GM19035 (cell line): ENCODE measurements at regions not wholly inside any gene's neighbourhood (a gene's known extent, or its start where the extent isn't known, plus 50 kb on each side); places are given as distances from the start of the nearest gene placed in this dataset.

Source experiments
- ATAC-seq: cut with Tn5 transposase; IDR thresholded peaks from one replicate; pipeline ENCODE4 v1.9.1; 2021; ENCODE audit not compliant: unreplicated experiment

DNA sequence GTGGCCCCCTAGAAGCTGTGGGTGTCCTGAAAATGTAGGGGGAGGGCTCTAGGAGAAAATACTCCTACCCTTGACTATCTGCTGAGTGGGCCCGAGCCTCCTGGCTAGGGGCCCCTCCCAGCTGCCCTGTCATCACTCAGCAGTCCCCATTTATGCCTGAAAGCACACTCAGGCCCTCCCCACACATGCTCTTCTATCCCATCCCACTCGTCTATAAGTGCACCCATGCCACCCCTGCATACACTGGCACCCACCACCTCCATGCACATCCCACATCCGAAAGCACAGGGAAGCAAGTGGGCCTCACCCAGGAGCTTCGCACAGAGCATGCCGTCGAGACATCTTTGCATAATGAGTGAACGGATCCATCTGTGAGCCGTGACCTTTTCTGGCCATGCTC is 80.4 kb upstream of the POU3F1 start:
- no peak for ATAC-seq

- ATAC-seq, result no peak
Observed at GRCh38 chr1:38125837-38126520, 79.4 kb upstream of the POU3F1 start.

- no peak for ATAC-seq
Observed at GRCh38 chr1:38125016-38125415, 78.4 kb upstream of the POU3F1 start.

GRCh38 chr1:38123356-38124135 is 77.0 kb upstream of the POU3F1 start:
- no peak for ATAC-seq

- ATAC-seq, result no peak
Observed at GRCh38 chr1:38121231-38121680, 74.7 kb upstream of the POU3F1 start.

- no peak for ATAC-seq
Observed at GRCh38 chr1:38120552-38121230, 74.1 kb upstream of the POU3F1 start.

DNA sequence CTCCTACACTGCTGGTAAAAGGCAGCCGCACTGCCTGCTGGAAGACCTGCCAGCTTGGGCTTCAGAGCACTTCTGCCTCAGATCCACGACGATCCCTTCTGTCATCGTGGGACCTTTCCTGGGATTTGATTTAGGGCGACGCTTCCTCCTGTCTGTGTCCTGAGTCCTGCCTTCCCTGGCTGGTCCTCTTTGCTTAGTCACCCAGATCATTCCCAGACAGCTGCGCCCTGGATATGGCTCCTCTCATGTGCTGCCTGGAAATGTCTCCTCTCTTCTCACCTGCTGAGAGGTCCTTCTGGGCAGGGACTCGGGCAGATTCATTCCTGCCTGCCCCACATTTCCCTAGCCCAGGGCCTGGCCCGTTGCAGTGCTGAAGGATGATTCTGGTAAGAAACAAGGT is 72.4 kb upstream of the POU3F1 start:
- ATAC-seq, result no peak

DNA sequence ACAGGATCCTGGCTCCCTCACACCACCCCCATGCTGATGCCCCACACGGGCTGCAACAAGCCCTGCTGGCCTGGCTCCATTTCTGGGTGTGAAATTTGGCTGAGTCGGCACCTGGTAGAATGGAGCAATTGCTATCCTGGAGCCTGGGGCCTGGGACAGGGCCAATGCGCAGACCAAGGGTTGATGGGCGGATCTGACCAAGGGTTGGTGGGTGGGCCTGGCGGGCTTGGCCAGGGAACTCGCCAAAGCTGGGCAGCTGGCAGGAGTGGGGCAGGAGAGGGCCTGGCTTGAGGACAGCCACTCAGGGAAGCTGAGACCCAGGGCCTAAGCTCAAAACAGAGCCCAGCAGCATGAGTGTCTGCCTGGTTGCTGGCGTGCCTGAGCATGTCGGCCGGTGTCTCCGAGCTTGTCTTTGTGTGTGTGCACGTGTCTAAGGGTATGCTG is 70.9 kb upstream of the POU3F1 start:
- no peak for ATAC-seq

DNA sequence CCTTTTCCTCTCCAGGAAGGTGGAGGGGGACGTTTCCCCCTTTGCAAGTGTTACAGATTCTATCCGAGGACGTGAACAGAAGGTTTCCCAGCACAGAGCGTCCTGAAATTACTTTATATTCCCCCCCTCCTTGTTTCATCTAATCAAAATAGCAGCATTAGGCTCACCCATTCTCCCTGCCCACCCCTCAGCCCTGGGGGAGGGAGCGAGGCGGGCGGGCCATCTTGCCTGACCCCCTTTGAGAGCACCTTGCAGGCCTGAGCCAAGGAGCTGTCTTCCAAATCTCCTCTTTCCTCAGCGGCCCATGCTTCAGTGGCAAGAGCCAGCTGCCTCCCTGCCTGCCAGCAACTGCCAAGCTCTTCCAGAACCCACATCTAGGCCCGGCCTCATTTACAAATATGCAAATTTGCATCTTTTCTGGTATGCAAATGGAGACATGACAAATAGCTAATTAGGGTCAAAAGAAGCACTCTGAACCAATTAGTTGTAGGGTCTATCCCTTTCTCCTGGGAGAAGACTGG is 69.1 kb upstream of the POU3F1 start:
- no peak for ATAC-seq

DNA sequence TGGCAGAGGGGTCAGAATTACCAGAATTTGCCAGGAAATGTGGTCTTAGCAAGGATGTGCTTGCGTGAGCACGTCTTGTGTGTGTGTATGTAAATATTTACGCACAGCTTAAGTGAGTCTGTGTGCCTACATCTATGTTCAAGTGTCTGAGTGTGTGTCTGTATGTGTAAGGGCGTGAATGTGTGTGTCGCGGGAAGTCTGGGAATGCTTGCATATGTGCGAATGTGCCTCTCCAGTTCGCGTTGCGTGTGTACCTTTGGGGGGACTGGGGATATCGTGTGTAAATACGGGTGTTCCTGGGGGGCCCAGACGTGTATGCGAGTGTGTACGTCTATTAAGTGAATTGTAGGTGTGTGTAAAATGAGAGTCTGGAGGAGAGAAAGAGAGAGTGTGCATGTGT is 68.6 kb upstream of the POU3F1 start:
- no peak for ATAC-seq

DNA sequence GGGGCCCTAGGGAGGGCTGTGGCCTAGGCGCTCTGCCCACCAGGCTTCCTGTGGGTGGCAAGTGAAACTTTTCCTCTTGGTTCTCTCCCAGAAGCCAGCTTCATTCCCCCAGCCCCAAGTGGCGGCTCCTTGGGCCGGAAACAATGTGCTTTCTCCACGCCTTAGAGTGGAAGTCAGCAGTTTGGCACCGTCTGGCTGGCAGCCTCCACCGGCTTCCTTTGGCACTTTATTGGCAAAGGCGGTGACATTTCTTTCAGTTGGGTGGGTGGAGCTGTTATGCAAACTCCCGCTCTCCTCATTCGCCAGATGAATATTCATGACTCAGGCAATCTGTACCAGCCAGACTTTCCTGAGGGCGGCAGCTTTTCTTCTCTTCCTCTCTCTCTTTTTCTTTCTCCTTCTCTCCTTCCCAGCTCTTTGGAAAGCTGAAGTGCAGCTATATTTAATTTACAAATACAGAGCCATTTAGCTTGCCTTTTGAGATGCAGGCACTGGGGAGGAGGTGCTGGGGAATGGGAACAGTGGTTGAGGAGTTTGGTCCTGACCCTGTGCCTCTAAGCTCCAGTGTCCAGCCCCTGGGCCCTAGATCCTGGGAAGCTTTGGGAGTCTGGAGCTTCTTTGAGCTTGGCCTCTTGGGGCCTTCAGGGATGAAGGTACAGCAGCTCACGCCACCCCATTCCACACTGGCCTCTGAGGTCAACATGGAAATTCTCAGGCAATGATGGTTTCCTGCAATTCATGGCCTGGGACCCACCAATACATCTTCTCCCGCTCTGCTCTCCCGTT is 67.8 kb upstream of the POU3F1 start:
- ATAC-seq, result no peak

- ATAC-seq, result no peak
Observed at GRCh38 chr1:38113159-38113666, 66.6 kb upstream of the POU3F1 start.

DNA sequence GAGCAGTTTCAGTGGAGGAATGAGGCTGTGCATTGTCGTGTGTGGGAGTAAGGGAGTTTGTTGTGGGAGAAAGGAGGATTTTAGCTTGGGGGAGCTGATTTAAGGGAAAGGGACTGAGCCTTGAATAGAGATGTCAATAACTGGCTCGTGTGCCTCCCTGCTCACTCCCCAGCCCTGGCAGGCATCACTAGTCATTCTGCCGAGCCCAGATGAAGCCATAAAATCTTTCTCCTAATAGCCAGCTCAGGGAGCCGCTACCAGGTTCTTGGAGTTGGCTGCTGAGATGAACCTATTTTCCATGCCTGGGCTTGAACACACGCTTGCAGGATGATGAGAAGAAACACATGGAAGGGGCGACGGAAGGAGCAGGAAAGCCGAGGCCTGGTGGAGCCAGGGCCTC is 65.0 kb upstream of the POU3F1 start:
- no peak for ATAC-seq

GRCh38 chr1:38105267-38105666 is 58.7 kb upstream of the POU3F1 start:
- no peak for ATAC-seq

GRCh38 chr1:38102636-38103035 is 56.0 kb upstream of the POU3F1 start:
- ATAC-seq, result no peak

DNA sequence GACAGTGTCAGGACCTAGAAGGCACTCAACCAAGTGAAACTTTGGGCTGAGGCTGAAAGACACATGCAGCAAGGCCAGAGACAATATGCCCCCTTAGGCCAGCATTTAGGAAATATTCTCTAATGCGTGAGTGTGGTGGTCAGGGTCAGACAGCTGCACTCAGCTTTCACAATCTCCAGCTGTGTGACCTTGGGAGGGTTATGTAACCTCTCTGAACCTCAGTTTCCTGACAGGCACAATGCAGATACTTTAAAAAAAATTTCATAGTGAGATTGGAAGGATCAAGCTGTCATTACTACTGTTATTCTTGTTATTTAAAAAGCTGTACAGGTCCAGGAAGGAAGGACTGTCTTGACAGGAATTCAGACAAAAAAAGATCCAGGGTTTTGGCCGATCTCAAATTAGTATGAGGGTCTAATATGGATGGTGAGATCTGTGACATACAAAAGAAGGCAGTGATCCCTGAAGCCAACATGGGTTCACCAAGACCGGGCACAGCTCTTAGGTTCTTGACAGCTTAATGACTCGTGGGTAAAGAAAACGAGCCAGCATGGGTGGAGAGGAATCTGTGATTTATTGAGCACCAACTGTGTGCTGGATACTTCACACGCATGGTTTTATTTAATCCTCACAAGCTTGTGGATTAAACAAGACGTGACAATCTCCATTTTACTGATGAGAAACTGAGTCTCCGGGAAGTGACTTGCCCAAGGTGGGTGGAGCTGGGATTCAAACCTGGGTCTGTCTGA is 54.6 kb upstream of the POU3F1 start:
- no peak for ATAC-seq

DNA sequence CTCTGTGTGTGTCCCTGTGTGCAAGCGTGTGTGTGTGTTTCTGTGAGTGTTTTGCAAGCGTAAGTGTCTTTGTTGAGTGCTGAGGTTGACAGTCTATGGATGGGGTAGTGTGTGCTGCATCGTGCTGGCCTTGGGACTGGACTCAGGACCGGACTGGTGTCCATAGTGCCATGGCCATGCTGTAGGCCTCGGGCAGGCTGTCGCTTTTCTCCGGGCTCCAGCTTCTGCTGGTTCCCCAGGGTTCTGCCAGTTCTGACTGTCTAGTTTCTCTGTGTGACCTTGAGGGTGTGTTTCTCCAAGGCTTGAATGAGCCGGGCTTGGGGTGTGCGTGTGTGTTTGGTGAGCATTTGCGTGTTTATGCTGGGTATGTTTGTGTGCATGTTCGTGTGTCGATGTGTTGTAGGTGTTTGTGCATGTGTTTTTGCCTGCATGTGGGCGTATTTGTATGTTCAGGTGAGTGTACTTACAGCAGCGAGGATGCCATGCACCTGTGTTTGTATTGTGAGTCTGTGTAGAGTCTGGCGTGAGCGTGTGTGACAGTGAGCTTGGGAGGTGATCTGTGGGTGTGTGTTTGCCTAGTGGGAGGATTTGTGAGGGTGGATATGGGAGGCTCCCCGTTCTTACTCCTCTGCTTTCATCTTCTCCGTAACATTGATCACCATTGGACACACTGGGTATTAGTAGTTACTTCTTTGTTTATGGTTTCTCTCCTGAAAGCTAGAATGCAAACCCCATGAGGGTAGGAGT is 51.7 kb upstream of the POU3F1 start:
- ATAC-seq, result no peak

DNA sequence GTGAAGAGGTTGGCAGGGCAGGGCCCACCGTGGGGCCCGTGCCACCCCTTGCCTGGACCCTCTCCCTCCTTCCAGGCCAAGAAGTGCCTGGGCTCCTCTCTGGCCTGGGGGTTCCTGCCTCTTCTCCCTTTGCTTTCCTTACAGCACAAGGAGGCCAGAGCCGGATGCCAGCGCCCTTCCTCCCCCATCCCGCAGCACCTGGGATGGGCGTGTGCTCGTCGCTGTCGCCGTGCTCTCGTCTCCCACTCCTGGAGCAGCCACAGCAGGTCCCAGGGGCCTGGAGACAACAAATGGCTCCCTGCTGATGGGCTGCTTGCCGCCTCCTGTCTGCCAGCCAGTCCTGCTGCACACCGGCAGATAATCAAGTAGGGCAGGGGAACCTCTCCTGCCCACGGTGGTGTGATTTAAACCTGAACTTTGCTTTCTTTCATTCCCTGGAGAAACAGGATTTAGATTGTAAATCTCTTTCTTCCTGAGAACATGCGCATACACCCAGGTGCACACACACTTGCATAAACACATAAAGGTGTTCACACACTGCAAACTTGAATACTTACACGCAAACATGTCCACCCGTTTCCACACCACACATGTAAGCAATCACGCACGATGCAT is 50.8 kb upstream of the POU3F1 start:
- ATAC-seq, result no peak
